ENCODE measurements at regions not wholly inside any gene's neighbourhood (a gene's known extent, or its start where the extent isn't known, plus 50 kb on each side); places are given as distances from the start of the nearest gene placed in this dataset.

- H3K4me3 ChIP-seq: no peak overlapping the region
- H3K27me3 ChIP-seq: no peaks in the 10 kb centered on the region
- H3K9me3 ChIP-seq: no peaks in the 10 kb centered on the region
- 58 to 67% (median 64%) methylated on average over 3 of the region's 3 CpGs for WGBS, 5 donors
- no peak overlapping the region for H3K27ac ChIP-seq
- peak in 1 of 2 donors; percentile 46 for DNase-seq
- TF ChIP-seq POLR2AphosphoS5 (IDR thresholded peaks at IDR 0.05) (no peak), CTCF (IDR thresholded peaks at IDR 0.05) (peak in 3 of 7 experiments; percentile 8 to 17 (median 10)), EP300 (IDR thresholded peaks at IDR 0.05) (no peak), POLR2A (IDR thresholded peaks at IDR 0.05) (no peak)
- H3K36me3 ChIP-seq: no peaks in the 10 kb centered on the region
- H3K4me1 ChIP-seq: no peaks in the 10 kb centered on the region
- intact Hi-C loops (cut with DNase I; ENCODE audit: low total_unique reads): no loop called here
Observed at GRCh38 chr4:170589597-170590191, 499.9 kb upstream of the AADAT start.

- Histone ChIP-seq H3K27ac (no peak overlapping the region), H3K27me3 (no peaks in the 10 kb centered on the region), H3K36me3 (no peaks in the 10 kb centered on the region), H3K9me3 (peaks cover 0 to 2% (median 0%) of the 10 kb centered on the region in 4 donors), H3K4me1 (no peaks in the 10 kb centered on the region), H3K4me3 (no peak overlapping the region)
- DNase-seq: no peak
- intact Hi-C loops (cut with DNase I; ENCODE audit: low total_unique reads): no loop called here
- no peak for TF ChIP-seq CTCF (IDR thresholded peaks at IDR 0.05)
- no peak for TF ChIP-seq EP300 (IDR thresholded peaks at IDR 0.05)
- TF ChIP-seq POLR2AphosphoS5 (IDR thresholded peaks at IDR 0.05): no peak
- TF ChIP-seq POLR2A (IDR thresholded peaks at IDR 0.05): no peak
- 74 to 85% (median 81%) methylated on average over 5 of the region's 5 CpGs for WGBS, 5 donors
Observed at GRCh38 chr4:170581969-170582368, 492.2 kb upstream of the AADAT start.

- intact Hi-C loops (cut with DNase I; ENCODE audit: low total_unique reads): no loop called here
- DNase-seq: no peak
- peaks cover 0 to 2% (median 0%) of the 10 kb centered on the region in 4 donors for H3K9me3 ChIP-seq
- TF ChIP-seq POLR2AphosphoS5 (IDR thresholded peaks at IDR 0.05): no peak
- TF ChIP-seq EP300 (IDR thresholded peaks at IDR 0.05): no peak
- no peak for TF ChIP-seq CTCF (IDR thresholded peaks at IDR 0.05)
- TF ChIP-seq POLR2A (IDR thresholded peaks at IDR 0.05): no peak
- WGBS, 5 donors: 60 to 74% (median 63%) methylated on average over 7 of the region's 7 CpGs
- H3K36me3 ChIP-seq: no peaks in the 10 kb centered on the region
- H3K27ac ChIP-seq: no peak overlapping the region
- H3K4me3 ChIP-seq: no peak overlapping the region
- no peaks in the 10 kb centered on the region for H3K4me1 ChIP-seq
- no peaks in the 10 kb centered on the region for H3K27me3 ChIP-seq
Observed at GRCh38 chr4:170581322-170581721, 491.6 kb upstream of the AADAT start.

GRCh38 chr4:170580651-170581050 is 490.9 kb upstream of the AADAT start:
- Histone ChIP-seq H3K27me3 (no peaks in the 10 kb centered on the region), H3K36me3 (no peaks in the 10 kb centered on the region), H3K4me1 (no peaks in the 10 kb centered on the region), H3K27ac (no peak overlapping the region), H3K9me3 (peaks cover 0 to 2% (median 0%) of the 10 kb centered on the region in 4 donors), H3K4me3 (no peak overlapping the region)
- TF ChIP-seq POLR2AphosphoS5 (IDR thresholded peaks at IDR 0.05) (no peak), POLR2A (IDR thresholded peaks at IDR 0.05) (no peak), EP300 (IDR thresholded peaks at IDR 0.05) (no peak), CTCF (IDR thresholded peaks at IDR 0.05) (no peak)
- intact Hi-C loops (cut with DNase I; ENCODE audit: low total_unique reads): no loop called here
- DNase-seq: no peak
- 48 to 95% (median 80%) methylated on average over 2 of the region's 2 CpGs for WGBS, 5 donors
